Activated CD8-positive, alpha-beta memory T cell treated with anti-CD3 and anti-CD28 coated beads, Interleukin-2, amount 10 ng/mL, durations not matched to agents 7 days and 5 days (primary cell): ENCODE measurements at regions not wholly inside any gene's neighbourhood (a gene's known extent, or its start where the extent isn't known, plus 50 kb on each side); places are given as distances from the start of the nearest gene placed in this dataset.
"Not testable (repeated sequence)": the region's sequence is repeated elsewhere in the genome, so short reads cannot be mapped to it uniquely, and the experiment has no call there.

Experiments
- ATAC-seq: fragments of 150-1000 bp; cut with Tn5 transposase; one replicate; pipeline ENCODE4 v1.10.0; 2021; ENCODE audit warnings: moderate library complexity
- CTCF ChIA-PET: fragments of 350-600 bp; sonication (Branson Sonifier 250); formaldehyde crosslinking; loops from one replicate; lab custom pipeline; 2021; ENCODE audit warnings: antibody characterized with exemption; lab: Charles Lee
- DNase-seq: peaks from one replicate; pipeline ENCODE4 v3.0.0-alpha.2; 2020
- H3K27ac Mint-ChIP-seq: one replicate; pipeline ENCODE4 v1.8.0; 2021; ENCODE audit warnings: mild to moderate bottlenecking, mixed read lengths
- H3K27me3 Mint-ChIP-seq: one replicate; pipeline ENCODE4 v1.8.0; 2021; ENCODE audit warnings: mixed read lengths
- H3K36me3 Mint-ChIP-seq: one replicate; pipeline ENCODE4 v1.8.0; 2021; ENCODE audit warnings: mild to moderate bottlenecking, mixed read lengths
- H3K4me1 Mint-ChIP-seq: one replicate; pipeline ENCODE4 v1.8.0; 2021; ENCODE audit warnings: mixed read lengths
- H3K4me3 Mint-ChIP-seq: one replicate; pipeline ENCODE4 v1.8.0; 2021; ENCODE audit warnings: mild to moderate bottlenecking, moderate library complexity, mixed read lengths
- H3K9me3 Mint-ChIP-seq: one replicate; pipeline ENCODE4 v1.8.0; 2022; ENCODE audit warnings: low read depth, mixed read lengths

GRCh38 chr16:72471317-72471924, 299.5 kb upstream of the PMFBP1 start:
- ATAC-seq: no peak
- H3K36me3 Mint-ChIP-seq: no peaks in the 10 kb centered on the region
- no peaks in the 10 kb centered on the region for H3K9me3 Mint-ChIP-seq
- H3K27ac Mint-ChIP-seq: no peak overlapping the region
- H3K4me1 Mint-ChIP-seq: peaks cover 10% of the 10 kb centered on the region
- no peak for DNase-seq
- CTCF ChIA-PET: no interaction called here
- no peaks in the 10 kb centered on the region for H3K27me3 Mint-ChIP-seq
- no peak overlapping the region for H3K4me3 Mint-ChIP-seq

GRCh38 chr16:72470541-72470940, 298.6 kb upstream of the PMFBP1 start:
- Mint-ChIP-seq H3K36me3 (no peaks in the 10 kb centered on the region), H3K4me1 (peaks cover 10% of the 10 kb centered on the region), H3K27me3 (no peaks in the 10 kb centered on the region), H3K9me3 (no peaks in the 10 kb centered on the region), H3K4me3 (no peak overlapping the region), H3K27ac (no peak overlapping the region)
- CTCF ChIA-PET: no interaction called here
- ATAC-seq (no peak), DNase-seq (no peak)

DNA sequence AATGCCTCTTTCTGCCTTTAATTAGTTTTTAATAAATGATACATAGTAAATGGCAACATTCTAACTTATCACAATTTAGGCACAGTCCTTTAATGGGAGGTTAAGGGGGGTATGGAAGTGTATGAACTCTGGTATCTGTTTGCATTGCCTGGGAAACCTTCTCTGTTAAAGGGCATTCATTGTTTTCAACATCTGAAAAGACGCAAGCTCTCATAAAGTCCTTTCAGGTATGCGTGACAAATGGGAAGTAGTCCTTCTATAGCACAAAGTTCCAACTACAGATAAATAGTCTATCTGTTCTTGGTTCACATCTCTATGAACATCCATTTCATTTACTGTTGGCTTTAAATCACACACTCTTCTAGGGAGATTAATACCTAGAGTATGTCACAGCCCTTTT, 298.0 kb upstream of the PMFBP1 start:
- ATAC-seq: no peak
- Mint-ChIP-seq H3K27me3 (no peaks in the 10 kb centered on the region), H3K36me3 (no peaks in the 10 kb centered on the region), H3K4me1 (peaks cover 7% of the 10 kb centered on the region), H3K27ac (no peak overlapping the region), H3K9me3 (no peaks in the 10 kb centered on the region), H3K4me3 (no peak overlapping the region)
- DNase-seq: no peak
- CTCF ChIA-PET: interaction anchor here (0.6 kb wide), 1 partner anchor 740 kb away, joined by 3 read pairs; no protein-coding TSS in a partner anchor

DNA sequence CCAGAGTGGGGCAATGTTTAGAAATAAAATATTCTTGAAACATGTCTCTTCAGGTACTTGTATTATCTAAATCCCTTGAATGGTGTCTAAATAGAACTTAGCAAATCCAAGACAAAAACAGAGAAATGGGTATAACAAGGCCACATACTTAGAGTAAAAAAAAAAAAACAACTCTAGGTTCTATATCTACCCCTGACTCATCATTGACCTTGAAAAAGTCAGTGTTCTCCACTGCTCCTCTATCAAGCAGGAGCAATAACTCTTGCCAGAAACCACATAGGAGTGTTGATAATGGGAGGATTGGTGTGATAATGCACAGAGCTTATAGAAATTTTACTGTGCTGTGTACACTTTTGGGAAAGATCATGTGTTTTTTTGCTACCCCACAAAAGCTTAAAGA, 296.6 kb upstream of the PMFBP1 start:
- no peak overlapping the region for H3K27ac Mint-ChIP-seq
- no peak for DNase-seq
- ATAC-seq: no peak
- CTCF ChIA-PET: no interaction called here
- H3K4me3 Mint-ChIP-seq: no peak overlapping the region
- no peaks in the 10 kb centered on the region for H3K36me3 Mint-ChIP-seq
- H3K27me3 Mint-ChIP-seq: no peaks in the 10 kb centered on the region
- H3K9me3 Mint-ChIP-seq: no peaks in the 10 kb centered on the region
- H3K4me1 Mint-ChIP-seq: peaks cover 3% of the 10 kb centered on the region

GRCh38 chr16:72467157-72467759, 295.3 kb upstream of the PMFBP1 start:
- no peak overlapping the region for H3K4me3 Mint-ChIP-seq
- H3K27ac Mint-ChIP-seq: no peak overlapping the region
- DNase-seq (no peak), ATAC-seq (no peak)
- H3K36me3 Mint-ChIP-seq: no peaks in the 10 kb centered on the region
- CTCF ChIA-PET: interaction anchor here (1.0 to 1.6 kb wide), 2 partner anchors 339 to 343 kb away, joined by 4 to 11 read pairs; no protein-coding TSS in a partner anchor
- no peaks in the 10 kb centered on the region for H3K27me3 Mint-ChIP-seq
- H3K9me3 Mint-ChIP-seq: no peaks in the 10 kb centered on the region
- peaks cover 3% of the 10 kb centered on the region for H3K4me1 Mint-ChIP-seq

- H3K9me3 Mint-ChIP-seq: no peaks in the 10 kb centered on the region
- ATAC-seq: no peak
- no peaks in the 10 kb centered on the region for H3K36me3 Mint-ChIP-seq
- DNase-seq: no peak
- H3K27me3 Mint-ChIP-seq: no peaks in the 10 kb centered on the region
- no peak overlapping the region for H3K4me3 Mint-ChIP-seq
- H3K4me1 Mint-ChIP-seq: peaks cover 3% of the 10 kb centered on the region
- CTCF ChIA-PET: interaction anchor here (1.4 kb wide), 1 partner anchor 65 kb away, joined by 4 read pairs; no protein-coding TSS in a partner anchor
- no peak overlapping the region for H3K27ac Mint-ChIP-seq
These were observed 292.8 kb upstream of the PMFBP1 start for GRCh38 chr16:72464597-72465368.

DNA sequence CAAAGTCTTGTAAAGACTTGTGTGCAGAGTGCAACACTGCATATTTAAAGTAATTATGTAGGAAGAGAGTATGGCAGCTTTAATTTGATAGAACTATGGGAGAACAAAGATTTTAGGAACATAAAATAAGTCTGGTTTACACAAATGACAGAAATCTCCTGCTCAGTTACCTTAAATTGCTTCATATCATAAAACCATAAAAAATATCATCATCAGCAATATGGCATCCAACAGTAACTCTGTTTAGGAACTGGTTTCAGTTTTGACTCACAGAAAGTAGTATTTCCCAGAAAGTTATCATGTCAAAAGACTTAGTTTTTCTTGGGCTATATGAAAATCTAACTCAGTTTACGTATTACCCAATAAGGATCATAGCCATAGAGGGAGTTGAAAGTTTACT, 292.1 kb upstream of the PMFBP1 start:
- CTCF ChIA-PET: interaction anchor here (1.4 kb wide), 1 partner anchor 64 kb away, joined by 4 read pairs; no protein-coding TSS in a partner anchor
- H3K4me1 Mint-ChIP-seq: peaks cover 3% of the 10 kb centered on the region

DNA sequence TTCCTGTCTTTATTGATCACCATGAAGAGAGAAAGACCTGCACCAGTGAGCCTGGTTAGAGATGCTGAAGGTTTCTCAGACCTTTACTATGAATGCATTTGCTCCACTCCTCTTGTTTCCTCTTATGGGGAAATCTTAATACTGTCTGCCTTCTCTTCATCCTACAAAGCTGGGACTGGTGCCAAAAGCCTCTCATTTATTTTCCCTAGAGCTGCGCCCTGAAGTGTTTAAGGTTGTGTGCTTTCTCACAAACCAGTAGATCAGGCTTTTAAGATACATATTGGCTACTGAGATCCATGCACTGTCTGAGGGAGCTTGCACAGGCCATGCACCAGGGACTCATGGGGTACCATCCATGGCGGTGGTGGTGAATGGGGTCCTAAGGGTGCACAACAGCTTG, 286.1 kb upstream of the PMFBP1 start:
- no peak for DNase-seq
- no peaks in the 10 kb centered on the region for H3K27me3 Mint-ChIP-seq
- no peaks in the 10 kb centered on the region for H3K4me1 Mint-ChIP-seq
- no peak overlapping the region for H3K4me3 Mint-ChIP-seq
- H3K9me3 Mint-ChIP-seq: no peaks in the 10 kb centered on the region
- no peak overlapping the region for H3K27ac Mint-ChIP-seq
- CTCF ChIA-PET: no interaction called here
- H3K36me3 Mint-ChIP-seq: no peaks in the 10 kb centered on the region
- no peak for ATAC-seq

More for the DNA sequence above, 292.1 kb upstream of the PMFBP1 start:
- ATAC-seq: no peak
- Mint-ChIP-seq H3K36me3 (no peaks in the 10 kb centered on the region), H3K27me3 (no peaks in the 10 kb centered on the region), H3K9me3 (no peaks in the 10 kb centered on the region), H3K27ac (no peak overlapping the region), H3K4me3 (no peak overlapping the region)
- no peak for DNase-seq

DNA sequence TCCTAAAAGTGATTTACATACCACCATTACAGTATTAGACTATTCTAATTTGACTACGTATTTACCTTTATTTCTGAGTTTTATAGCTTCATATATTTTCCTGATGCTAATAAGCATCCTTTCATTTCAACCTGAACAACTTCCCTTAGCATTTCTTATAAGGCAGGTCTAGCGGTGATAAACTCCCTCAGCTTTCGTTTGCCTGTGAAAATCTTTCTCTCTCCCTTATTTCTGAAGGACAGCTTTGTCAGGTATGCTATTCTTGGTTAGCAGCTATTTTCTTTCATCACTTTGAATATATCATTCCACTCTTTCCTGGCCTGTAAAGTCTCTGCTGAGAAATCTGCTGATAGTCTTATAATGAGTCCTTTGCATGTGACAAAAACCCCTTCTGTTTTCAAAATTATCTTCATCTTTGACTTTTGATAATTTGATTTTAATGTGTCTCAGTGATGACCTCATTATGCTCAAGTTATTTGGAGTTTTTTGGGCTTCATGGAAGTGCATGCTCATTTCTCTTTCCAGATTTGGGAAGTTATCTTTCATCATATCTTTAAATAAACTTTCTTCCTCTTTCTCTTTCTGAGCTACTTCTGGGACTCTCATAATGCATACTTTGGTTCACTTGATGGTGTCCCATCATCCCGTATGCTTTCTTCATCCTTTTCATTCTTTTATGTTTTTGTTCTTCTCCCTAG, 285.4 kb upstream of the PMFBP1 start:
- H3K9me3 Mint-ChIP-seq: peaks cover 2% of the 10 kb centered on the region
- H3K27me3 Mint-ChIP-seq: no peaks in the 10 kb centered on the region
- H3K4me3 Mint-ChIP-seq: no peak overlapping the region
- DNase-seq (no peak), ATAC-seq (no peak)
- CTCF ChIA-PET: no interaction called here
- H3K4me1 Mint-ChIP-seq: no peaks in the 10 kb centered on the region
- H3K27ac Mint-ChIP-seq: no peak overlapping the region
- H3K36me3 Mint-ChIP-seq: no peaks in the 10 kb centered on the region

GRCh38 chr16:72455743-72456659, 284.0 kb upstream of the PMFBP1 start:
- ATAC-seq: no peak
- CTCF ChIA-PET: no interaction called here

GRCh38 chr16:72453856-72454255, 281.9 kb upstream of the PMFBP1 start:
- ATAC-seq, H3K4me3 Mint-ChIP-seq, H3K9me3 Mint-ChIP-seq, DNase-seq, H3K27ac Mint-ChIP-seq, H3K27me3 Mint-ChIP-seq, CTCF ChIA-PET, H3K4me1 Mint-ChIP-seq, H3K36me3 Mint-ChIP-seq: not testable (repeated sequence)

More at GRCh38 chr16:72455743-72456659, 284.0 kb upstream of the PMFBP1 start:
- DNase-seq: no peak
- no peak overlapping the region for H3K4me3 Mint-ChIP-seq
- peaks cover 7% of the 10 kb centered on the region for H3K9me3 Mint-ChIP-seq
- H3K4me1 Mint-ChIP-seq: no peaks in the 10 kb centered on the region
- no peaks in the 10 kb centered on the region for H3K36me3 Mint-ChIP-seq
- H3K27ac Mint-ChIP-seq: no peak overlapping the region
- no peaks in the 10 kb centered on the region for H3K27me3 Mint-ChIP-seq

DNA sequence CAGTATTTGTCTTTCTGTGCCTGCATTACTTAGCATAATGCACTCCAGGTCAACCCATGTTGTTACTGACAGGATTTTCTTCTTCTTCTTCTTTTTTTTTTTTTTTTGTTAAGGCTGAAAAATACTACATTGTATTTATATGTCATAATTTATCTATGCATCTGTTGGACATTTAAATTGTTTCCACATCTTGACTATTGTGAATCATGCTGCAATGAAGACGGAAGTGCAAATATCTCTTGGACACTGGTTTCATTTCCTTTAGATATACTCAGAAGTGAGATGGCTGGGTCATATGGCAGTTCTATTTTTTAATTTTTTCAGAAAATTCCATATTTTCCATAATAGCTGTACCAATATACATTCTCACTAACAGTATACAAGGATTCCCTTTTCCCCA, 272.7 kb upstream of the PMFBP1 start:
- ATAC-seq (no peak), DNase-seq (no peak)
- H3K27me3 Mint-ChIP-seq: no peaks in the 10 kb centered on the region
- no peak overlapping the region for H3K27ac Mint-ChIP-seq
- H3K4me3 Mint-ChIP-seq: no peak overlapping the region
- no peaks in the 10 kb centered on the region for H3K9me3 Mint-ChIP-seq
- H3K4me1 Mint-ChIP-seq: no peaks in the 10 kb centered on the region
- CTCF ChIA-PET: no interaction called here
- H3K36me3 Mint-ChIP-seq: no peaks in the 10 kb centered on the region
